HCT116 (cell line): ENCODE measurements at regions not wholly inside any gene's neighbourhood (a gene's known extent, or its start where the extent isn't known, plus 50 kb on each side); places are given as distances from the start of the nearest gene placed in this dataset.

Experiments
- ATAC-seq: fragments of 200-7000 bp; cut with Tn5 transposase; 2 replicates; pipeline ENCODE4 v1.9.1; 2020; ENCODE audit warnings: mild to moderate bottlenecking, moderate library complexity
- BruUV-seq: library from RNA; stranded (reverse); fragments of 400-500 nt; replicated peaks from 2 replicates; lab custom pipeline; 2021; lab: Mats Ljungman, UMichigan
- CTCF ChIA-PET: fragments of 300-600 bp; sonication (Branson Sonifier 250); formaldehyde crosslinking; loops from one replicate; lab custom pipeline; 2021; ENCODE audit warnings: antibody characterized with exemption; lab: Charles Lee
- POLR2A ChIA-PET: fragments of 300-600, 350-600 bp; sonication (Branson Sonifier 250); formaldehyde crosslinking; loops from one replicate; lab custom pipeline; 2021; ENCODE audit warnings: antibody characterized with exemption; lab: Charles Lee
- RAD21 ChIA-PET, 2 experiments: fragments of 300-600 bp; sonication (Branson Sonifier 250); formaldehyde crosslinking; loops; one replicate each; lab custom pipeline; 2023; ENCODE audit warnings: low total read pairs in 2 of 2; ENCODE audit not compliant: uncharacterized antibody in 2 of 2, unreplicated experiment in 2 of 2, low non-redundant PET in 1 of 2; lab: Charles Lee
- DNase-seq: peaks from one replicate; pipeline ENCODE4 v3.0.0-alpha.2; 2010; ENCODE audit warnings: low read depth, low spot score
- H2AFZ ChIP-seq: fragments of 200-600 bp; shearing (Covaris generic), sonication (generic); 2 replicates; pipeline ENCODE4 v1.6.1; 2017; ENCODE audit warnings: low read depth, mixed run types, mixed read lengths, antibody characterized with exemption, low read length; ENCODE audit not compliant: poor library complexity, severe bottlenecking
- H3K27ac ChIP-seq: 2 replicates; pipeline ENCODE4 v1.5.1; 2012; ENCODE audit warnings: low read depth, low read length
- H3K27me3 ChIP-seq: fragments of 200-600 bp; sonication (generic); 2 replicates; pipeline ENCODE4 v1.6.1; 2016; ENCODE audit warnings: mixed run types, low read length, mixed read lengths; ENCODE audit not compliant: insufficient read depth
- H3K36me3 ChIP-seq, 2 experiments: fragments of 200-500 bp in 1 of 2; fragments of 200-600 bp in 1 of 2; sonication (Bioruptor generic) in 1 of 2; sonication (generic) in 1 of 2; 2 replicates each; pipeline versions ENCODE4 v1.5.1 to v1.6.1; 2014 to 2016; ENCODE audit warnings: low read length in 2 of 2, inconsistent platforms in 1 of 2, mixed read lengths in 1 of 2, mixed run types in 1 of 2; ENCODE audit not compliant: insufficient read depth in 2 of 2, control insufficient read depth in 1 of 2
- H3K4me1 ChIP-seq, 2 experiments: fragments of 200-600 bp in 1 of 2; sonication (generic) in 1 of 2; 2 replicates each; pipeline versions ENCODE4 v1.5.1 to v1.6.1; 2012 to 2017; ENCODE audit warnings: low read length in 2 of 2, inconsistent platforms in 1 of 2, mild to moderate bottlenecking in 1 of 2, mixed read lengths in 1 of 2, mixed run types in 1 of 2, moderate library complexity in 1 of 2; ENCODE audit not compliant: insufficient read depth in 2 of 2, control insufficient read depth in 1 of 2
- H3K4me2 ChIP-seq: fragments of 200-600 bp; sonication (generic); 2 replicates; pipeline ENCODE4 v1.6.1; 2017; ENCODE audit warnings: mixed run types, low read length, mixed read lengths
- H3K4me3 ChIP-seq, 2 experiments: fragments of 200-600 bp in 1 of 2; sonication (generic) in 1 of 2; replicated peaks in 1 of 2; 2 replicates each; pipeline ENCODE4 v1.5.1; 2011 to 2016; ENCODE audit warnings: low read length in 2 of 2, control low read depth in 1 of 2, low read depth in 1 of 2, mild to moderate bottlenecking in 1 of 2, mixed read lengths in 1 of 2, mixed run types in 1 of 2
- H3K79me2 ChIP-seq: fragments of 200-600 bp; sonication (generic); 2 replicates; pipeline ENCODE4 v1.6.1; 2017; ENCODE audit warnings: mild to moderate bottlenecking, mixed run types, low read length, moderate library complexity, mixed read lengths; ENCODE audit not compliant: insufficient read depth
- H3K9ac ChIP-seq: fragments of 200-600 bp; sonication (generic); 2 replicates; pipeline ENCODE4 v1.6.1; 2016; ENCODE audit warnings: low read length, mixed read lengths
- H3K9me2 ChIP-seq: fragments of 200-600 bp; sonication (generic), shearing (Covaris generic); 2 replicates; pipeline ENCODE4 v1.6.1; 2017; ENCODE audit warnings: mixed run types, mild to moderate bottlenecking, moderate library complexity; ENCODE audit not compliant: insufficient read depth
- H3K9me3 ChIP-seq, 2 experiments: fragments of 200-500 bp in 1 of 2; fragments of 200-600 bp in 1 of 2; sonication (Bioruptor generic) in 1 of 2; sonication (generic) in 1 of 2; 2 replicates each; pipeline ENCODE4 v1.6.1; 2014 to 2017; ENCODE audit warnings: low read length in 2 of 2, mixed read lengths in 2 of 2, inconsistent platforms in 1 of 2, low read depth in 1 of 2, mild to moderate bottlenecking in 1 of 2, mixed run types in 1 of 2, moderate library complexity in 1 of 2; ENCODE audit not compliant: control insufficient read depth in 1 of 2, insufficient read depth in 1 of 2
- H4K20me1 ChIP-seq: fragments of 200-600 bp; sonication (generic), shearing (Covaris generic); 2 replicates; pipeline ENCODE4 v1.6.1; 2017; ENCODE audit warnings: mixed run types, mild to moderate bottlenecking, moderate library complexity; ENCODE audit not compliant: insufficient read depth
- ATF3 ChIP-seq: IDR thresholded peaks from 2 replicates; pipeline ENCODE4 v1.6.1; 2012
- CBX3 ChIP-seq: IDR thresholded peaks from 2 replicates; pipeline ENCODE4 v1.6.1; 2012; ENCODE audit warnings: low read depth
- CTCF ChIP-seq, 3 experiments: fragments of 200-600 bp in 1 of 3; sonication (generic) in 1 of 3; IDR thresholded peaks in 2 of 3; conservative IDR thresholded peaks in 1 of 3; 2 replicates each; pipeline ENCODE4 v1.5.1; 2012 to 2017; ENCODE audit warnings: low read depth in 2 of 3, low read length in 2 of 3, antibody characterized with exemption in 1 of 3, borderline replicate concordance in 1 of 3, control low read depth in 1 of 3, mild to moderate bottlenecking in 1 of 3, mixed read lengths in 1 of 3, mixed run types in 1 of 3, moderate library complexity in 1 of 3; ENCODE audit not compliant: insufficient read depth in 1 of 3
- EGR1 ChIP-seq: IDR thresholded peaks from 2 replicates; pipeline ENCODE4 v1.6.1; 2012; ENCODE audit warnings: low read depth
- EZH2phosphoT487 ChIP-seq: fragments of 200-600 bp; IDR thresholded peaks from 2 replicates; pipeline ENCODE4 v1.6.1; 2018; ENCODE audit warnings: antibody characterized with exemption, borderline replicate concordance
- JUND ChIP-seq: IDR thresholded peaks from 2 replicates; pipeline ENCODE4 v1.6.1; 2012
- POLR2AphosphoS5 ChIP-seq: IDR thresholded peaks from 2 replicates; pipeline ENCODE4 v1.6.1; 2011; ENCODE audit warnings: mild to moderate bottlenecking, low read depth, low read length, moderate library complexity
- REST ChIP-seq: IDR thresholded peaks from 2 replicates; pipeline ENCODE4 v1.6.1; 2012; ENCODE audit warnings: low read depth
- SP1 ChIP-seq: IDR thresholded peaks from 2 replicates; pipeline ENCODE4 v1.6.1; 2012; ENCODE audit warnings: low read depth
- TCF7L2 ChIP-seq: IDR thresholded peaks from 2 replicates; pipeline ENCODE4 v1.7.0; 2011; ENCODE audit warnings: borderline replicate concordance, inconsistent platforms; ENCODE audit not compliant: insufficient read depth, insufficient read length; ENCODE audit errors: extremely low read depth
- ZFX ChIP-seq: fragments of 450-650 bp; IDR thresholded peaks from 2 replicates; pipeline ENCODE4 v1.6.1; 2017
- ZNF274 ChIP-seq: fragments of 200-500 bp; sonication (Bioruptor generic); IDR thresholded peaks from 2 replicates; pipeline ENCODE4 v1.6.1; 2014; ENCODE audit warnings: mild to moderate bottlenecking, low read depth, low read length, inconsistent platforms
- intact Hi-C: fragments of 100-400 bp; cut with micrococcal nuclease; formaldehyde crosslinking; loops from 2 replicates; pipeline ENCODE4 v1.10.0; 2022

GRCh38 chr2:176443946-176444345, 174.7 kb downstream of the MTX2 start:
- Histone ChIP-seq H3K36me3 (no peaks in the 10 kb centered on the region), H3K9ac (no peak overlapping the region), H3K79me2 (no peaks in the 10 kb centered on the region), H3K4me3 (no peak overlapping the region), H3K27ac (no peak overlapping the region), H2AFZ (no peak overlapping the region), H3K4me2 (no peak overlapping the region), H3K9me3 (no peaks in the 10 kb centered on the region), H4K20me1 (no peaks in the 10 kb centered on the region), H3K4me1 (peaks cover 0 to 8% of the 10 kb centered on the region in 2 experiments; a peak in 1 of 4 replicates), H3K9me2 (no peaks in the 10 kb centered on the region), H3K27me3 (no peaks in the 10 kb centered on the region)
- RAD21 ChIA-PET: no interaction called here
- DNase-seq (no peak), ATAC-seq (no peak)
- BruUV-seq: no TSS peak
- TF ChIP-seq EGR1 (no peak), EZH2phosphoT487 (no peak), ZNF274 (no peak), CTCF (IDR thresholded peaks at IDR 0.05 in 2 of 3, conservative IDR thresholded peaks at IDR 0.05 in 1 of 3; ENCODE audit: borderline replicate concordance in 1 of 3, insufficient read depth in 1 of 3, low read depth in 2 of 3, low read length in 2 of 3) (no peak), SP1 (no peak), JUND (no peak), POLR2AphosphoS5 (no peak), ATF3 (no peak), ZFX (no peak), TCF7L2 (no peak), REST (no peak), CBX3 (no peak)
- CTCF ChIA-PET: interaction anchor here (1.0 to 4.9 kb wide), 4 partner anchors 11 to 1329 kb away, joined by 3 to 32 read pairs (median 3); no protein-coding TSS in a partner anchor
- POLR2A ChIA-PET: no interaction called here
- intact Hi-C loops: no loop called here
